ENCODE measurements at regions not wholly inside any gene's neighbourhood (a gene's known extent, or its start where the extent isn't known, plus 50 kb on each side); places are given as distances from the start of the nearest gene placed in this dataset.

DNA sequence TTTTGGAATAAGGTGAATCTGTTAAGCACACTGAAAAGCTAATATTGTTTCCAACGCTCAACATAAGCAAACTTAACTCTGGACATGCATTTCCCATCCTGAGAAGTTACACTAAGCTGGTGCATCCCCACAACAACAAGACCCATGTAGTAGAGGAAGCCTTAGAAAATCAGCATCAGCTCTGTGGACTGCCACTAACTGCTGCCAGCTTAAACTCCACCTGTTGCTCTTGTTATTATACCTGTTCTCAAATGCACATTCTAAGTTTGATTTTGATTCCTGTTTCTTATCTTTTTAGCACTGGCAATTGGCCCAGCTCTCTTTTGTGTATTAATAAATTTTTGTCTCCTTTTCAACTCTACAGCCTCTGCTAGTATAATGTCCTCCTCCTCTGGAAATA lies 924.8 kb downstream of the DNAH5 start:
- TF ChIP-seq ZFX (IDR thresholded peaks at IDR 0.05) = no peak
- TF ChIP-seq, protein P1, sequence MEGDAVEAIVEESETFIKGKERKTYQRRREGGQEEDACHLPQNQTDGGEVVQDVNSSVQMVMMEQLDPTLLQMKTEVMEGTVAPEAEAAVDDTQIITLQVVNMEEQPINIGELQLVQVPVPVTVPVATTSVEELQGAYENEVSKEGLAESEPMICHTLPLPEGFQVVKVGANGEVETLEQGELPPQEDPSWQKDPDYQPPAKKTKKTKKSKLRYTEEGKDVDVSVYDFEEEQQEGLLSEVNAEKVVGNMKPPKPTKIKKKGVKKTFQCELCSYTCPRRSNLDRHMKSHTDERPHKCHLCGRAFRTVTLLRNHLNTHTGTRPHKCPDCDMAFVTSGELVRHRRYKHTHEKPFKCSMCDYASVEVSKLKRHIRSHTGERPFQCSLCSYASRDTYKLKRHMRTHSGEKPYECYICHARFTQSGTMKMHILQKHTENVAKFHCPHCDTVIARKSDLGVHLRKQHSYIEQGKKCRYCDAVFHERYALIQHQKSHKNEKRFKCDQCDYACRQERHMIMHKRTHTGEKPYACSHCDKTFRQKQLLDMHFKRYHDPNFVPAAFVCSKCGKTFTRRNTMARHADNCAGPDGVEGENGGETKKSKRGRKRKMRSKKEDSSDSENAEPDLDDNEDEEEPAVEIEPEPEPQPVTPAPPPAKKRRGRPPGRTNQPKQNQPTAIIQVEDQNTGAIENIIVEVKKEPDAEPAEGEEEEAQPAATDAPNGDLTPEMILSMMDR (conservative IDR thresholded peaks at IDR 0.05) = no peak
- H3K27ac ChIP-seq = no peak overlapping the region

DNA sequence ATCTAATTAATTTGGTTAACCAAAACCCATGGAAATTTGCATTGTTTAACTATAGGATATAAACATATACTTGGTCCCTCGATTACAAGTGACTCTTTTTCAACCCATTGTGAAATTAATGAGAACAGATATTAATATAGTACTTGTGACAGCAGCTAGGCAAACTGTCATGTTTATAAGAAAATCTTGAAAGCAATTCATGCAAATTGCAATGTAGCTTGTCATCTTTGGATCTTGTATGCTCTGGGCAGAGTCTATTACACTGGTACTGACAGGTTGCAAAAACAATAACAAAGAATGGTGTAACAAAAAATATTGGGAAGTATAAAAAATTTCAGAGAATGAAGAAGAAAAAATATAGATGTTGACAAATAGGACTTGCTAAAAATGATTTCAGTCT lies 941.0 kb downstream of the DNAH5 start:
- TF ChIP-seq ZFX (IDR thresholded peaks at IDR 0.05) = no peak
- TF ChIP-seq, protein P1 (conservative IDR thresholded peaks at IDR 0.05) = no peak
- H3K27ac ChIP-seq = no peak overlapping the region

DNA sequence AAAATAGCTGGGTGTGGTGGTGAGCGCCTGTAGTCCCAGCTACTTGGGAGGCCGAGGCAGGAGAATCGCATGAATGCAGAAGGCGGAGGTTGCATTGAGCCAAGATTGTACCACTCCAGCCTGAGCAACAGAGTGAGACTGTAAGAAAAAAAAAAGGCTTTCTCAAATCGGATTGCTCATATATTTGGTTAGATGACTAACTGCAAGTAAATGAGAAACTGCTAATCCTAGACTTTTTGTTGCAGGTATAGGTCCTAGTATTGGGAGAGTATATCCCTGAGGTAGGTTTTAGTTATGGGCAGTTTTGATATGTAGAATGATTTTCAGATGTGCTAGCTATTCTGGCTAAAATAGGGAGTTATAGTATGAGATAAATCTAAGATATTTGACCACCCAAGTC lies 944.8 kb downstream of the DNAH5 start:
- TF ChIP-seq, protein P1 (conservative IDR thresholded peaks at IDR 0.05) = no peak
- TF ChIP-seq ZFX (IDR thresholded peaks at IDR 0.05) = no peak
- H3K27ac ChIP-seq = no peak overlapping the region

DNA sequence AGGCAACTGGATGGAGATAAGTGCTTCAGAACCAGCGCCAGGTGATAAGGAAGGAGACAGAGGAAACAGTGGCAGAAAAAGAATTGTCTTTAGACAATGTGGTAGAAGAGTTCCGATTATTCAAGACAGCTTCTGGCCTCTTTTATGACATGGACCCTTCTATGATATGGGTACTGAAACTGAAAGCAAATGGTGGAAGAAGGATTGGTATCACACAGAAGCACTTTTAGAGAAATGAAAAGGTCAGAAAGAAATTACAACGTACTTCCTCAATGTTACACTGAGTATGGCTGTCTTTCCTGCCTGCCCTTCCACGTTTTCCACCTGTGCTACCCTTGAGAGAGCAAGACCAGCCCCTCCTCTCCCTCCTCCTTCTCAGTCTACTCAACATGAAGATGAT lies 959.3 kb downstream of the DNAH5 start:
- no peak overlapping the region for H3K27ac ChIP-seq
- TF ChIP-seq, protein P1 (conservative IDR thresholded peaks at IDR 0.05) = no peak
- TF ChIP-seq ZFX (IDR thresholded peaks at IDR 0.05) = no peak

DNA sequence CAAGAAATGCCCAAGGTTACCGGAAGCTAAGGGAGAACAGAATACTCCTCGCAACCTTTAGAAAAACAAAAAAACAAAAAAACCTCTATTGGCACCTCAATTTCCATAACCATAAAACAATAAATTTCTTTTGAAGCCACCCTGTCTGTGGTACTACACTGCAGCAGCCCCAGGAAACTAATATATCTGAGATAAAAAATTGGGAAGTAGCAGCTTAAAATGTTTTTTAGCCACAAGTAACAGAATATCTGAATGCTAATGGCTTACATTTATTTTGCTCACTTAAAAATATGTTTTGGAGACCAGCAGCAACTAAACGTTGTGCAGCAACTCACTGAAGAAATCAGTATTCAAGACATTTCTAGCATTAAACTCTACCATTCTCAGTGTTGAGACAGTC lies 969.6 kb downstream of the DNAH5 start:
- no peak overlapping the region for H3K27ac ChIP-seq
- no peak for TF ChIP-seq ZFX (IDR thresholded peaks at IDR 0.05)
- TF ChIP-seq, protein P1 (conservative IDR thresholded peaks at IDR 0.05) = no peak

DNA sequence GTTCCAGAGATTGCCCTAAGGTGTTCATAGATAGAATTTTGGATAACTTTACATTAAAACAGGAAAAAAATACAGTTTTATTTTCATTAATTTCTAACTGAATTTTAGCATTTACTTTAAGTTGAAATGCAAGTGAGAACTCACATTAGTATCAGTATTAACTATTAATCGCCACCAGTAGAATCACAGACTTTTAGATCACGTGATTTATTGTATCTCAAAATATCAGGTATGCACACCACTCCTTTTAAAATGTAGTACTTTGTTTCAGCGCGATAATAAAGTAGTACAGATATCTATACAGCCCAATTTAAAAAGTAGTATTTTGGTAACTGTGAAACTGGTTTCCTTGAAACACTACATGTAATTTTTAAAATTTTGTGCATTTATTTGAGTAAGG lies 978.7 kb downstream of the DNAH5 start:
- TF ChIP-seq ZFX (IDR thresholded peaks at IDR 0.05) = no peak
- TF ChIP-seq, protein P1 (conservative IDR thresholded peaks at IDR 0.05) = no peak
- no peak overlapping the region for H3K27ac ChIP-seq

DNA sequence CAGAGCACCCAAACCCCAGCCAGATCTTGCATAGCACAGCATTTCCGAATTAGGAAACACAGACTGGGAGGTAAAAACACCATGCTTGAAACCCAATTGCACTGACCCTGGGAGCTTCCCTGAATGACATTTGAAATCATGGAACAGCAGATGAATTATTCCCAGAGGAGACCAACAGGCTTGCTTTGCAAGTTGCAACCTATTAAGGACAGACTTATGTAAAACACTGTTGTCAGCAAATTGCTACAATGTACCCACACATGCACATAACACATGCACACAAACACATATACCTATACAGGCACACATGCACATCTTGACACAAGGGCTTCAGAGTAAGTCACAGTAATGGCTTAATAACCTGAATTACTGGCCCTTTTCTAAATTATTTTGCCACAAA lies 984.8 kb downstream of the DNAH5 start:
- H3K27ac ChIP-seq = no peak overlapping the region
- TF ChIP-seq ZFX (IDR thresholded peaks at IDR 0.05) = no peak
- TF ChIP-seq, protein P1 (conservative IDR thresholded peaks at IDR 0.05) = no peak
